ENCODE measurements at regions not wholly inside any gene's neighbourhood (a gene's known extent, or its start where the extent isn't known, plus 50 kb on each side); places are given as distances from the start of the nearest gene placed in this dataset.
A peak's percentile ranks its signal among the peaks of the same experiment; 100 is the strongest.

- CTCF ChIA-PET, result no interaction called here
- ATAC-seq, result no peak
- Mint-ChIP-seq H3K36me3 (ENCODE audit: low read depth) (no peaks in the 10 kb centered on the region), H3K27me3 (ENCODE audit: low read depth) (peaks cover 13% of the 10 kb centered on the region), H3K4me3 (no peak overlapping the region), H3K27ac (no peak overlapping the region), H3K9me3 (ENCODE audit: insufficient read depth) (no peaks in the 10 kb centered on the region), H3K4me1 (ENCODE audit: low read depth) (no peaks in the 10 kb centered on the region)
- no peak for DNase-seq
- POLR2A ChIA-PET, result no interaction called here
These were observed 96.0 kb downstream of the HTR5A start for GRCh38 chr7:155166108-155166507.

- DNase-seq, result no peak
- ATAC-seq, result peak; percentile 47
These were observed 96.7 kb downstream of the HTR5A start for GRCh38 chr7:155166673-155167370.

GRCh38 chr7:155167706-155168365 is 97.7 kb downstream of the HTR5A start:
- Mint-ChIP-seq H3K9me3 (ENCODE audit: insufficient read depth) (no peaks in the 10 kb centered on the region), H3K27ac (no peak overlapping the region), H3K27me3 (ENCODE audit: low read depth) (peaks cover 5% of the 10 kb centered on the region), H3K4me1 (ENCODE audit: low read depth) (no peaks in the 10 kb centered on the region), H3K4me3 (no peak overlapping the region), H3K36me3 (ENCODE audit: low read depth) (no peaks in the 10 kb centered on the region)
- ATAC-seq (no peak), DNase-seq (no peak)
- ChIA-PET CTCF (no interaction called here), POLR2A (no interaction called here)

More at GRCh38 chr7:155166673-155167370, 96.7 kb downstream of the HTR5A start:
- Mint-ChIP-seq H3K4me3 (no peak overlapping the region), H3K9me3 (ENCODE audit: insufficient read depth) (no peaks in the 10 kb centered on the region), H3K27ac (no peak overlapping the region), H3K27me3 (ENCODE audit: low read depth) (peaks cover 9% of the 10 kb centered on the region), H3K4me1 (ENCODE audit: low read depth) (no peaks in the 10 kb centered on the region), H3K36me3 (ENCODE audit: low read depth) (no peaks in the 10 kb centered on the region)
- POLR2A ChIA-PET, result no interaction called here
- CTCF ChIA-PET, result no interaction called here

GRCh38 chr7:155168597-155169480 is 98.7 kb downstream of the HTR5A start:
- POLR2A ChIA-PET, result no interaction called here
- CTCF ChIA-PET, result no interaction called here
- no peaks in the 10 kb centered on the region for H3K9me3 Mint-ChIP-seq (ENCODE audit: insufficient read depth)
- H3K27ac Mint-ChIP-seq, result no peak overlapping the region
- no peak for ATAC-seq
- no peaks in the 10 kb centered on the region for H3K4me1 Mint-ChIP-seq (ENCODE audit: low read depth)
- no peak for DNase-seq
- H3K4me3 Mint-ChIP-seq, result no peak overlapping the region
- H3K27me3 Mint-ChIP-seq (ENCODE audit: low read depth), result peaks cover 2% of the 10 kb centered on the region
- H3K36me3 Mint-ChIP-seq (ENCODE audit: low read depth), result no peaks in the 10 kb centered on the region

GRCh38 chr7:155169498-155170065 is 99.5 kb downstream of the HTR5A start:
- Mint-ChIP-seq H3K27me3 (ENCODE audit: low read depth) (peaks cover 3% of the 10 kb centered on the region), H3K9me3 (ENCODE audit: insufficient read depth) (no peaks in the 10 kb centered on the region), H3K4me3 (no peak overlapping the region), H3K36me3 (ENCODE audit: low read depth) (no peaks in the 10 kb centered on the region), H3K4me1 (ENCODE audit: low read depth) (no peaks in the 10 kb centered on the region), H3K27ac (no peak overlapping the region)
- ATAC-seq (no peak), DNase-seq (no peak)
- CTCF ChIA-PET, result no interaction called here
- POLR2A ChIA-PET, result no interaction called here

GRCh38 chr7:155170331-155170730 is 100.2 kb downstream of the HTR5A start:
- ChIA-PET POLR2A (no interaction called here), CTCF (no interaction called here)
- Mint-ChIP-seq H3K4me3 (no peak overlapping the region), H3K27ac (no peak overlapping the region), H3K4me1 (ENCODE audit: low read depth) (no peaks in the 10 kb centered on the region), H3K9me3 (ENCODE audit: insufficient read depth) (no peaks in the 10 kb centered on the region), H3K36me3 (ENCODE audit: low read depth) (no peaks in the 10 kb centered on the region), H3K27me3 (ENCODE audit: low read depth) (peaks cover 8% of the 10 kb centered on the region)
- DNase-seq (no peak), ATAC-seq (no peak)

- Mint-ChIP-seq H3K36me3 (ENCODE audit: low read depth) (no peaks in the 10 kb centered on the region), H3K9me3 (ENCODE audit: insufficient read depth) (peaks cover 6% of the 10 kb centered on the region), H3K27ac (no peak overlapping the region), H3K27me3 (ENCODE audit: low read depth) (peaks cover 10% of the 10 kb centered on the region), H3K4me3 (no peak overlapping the region), H3K4me1 (ENCODE audit: low read depth) (no peaks in the 10 kb centered on the region)
- no peak for ATAC-seq
- POLR2A ChIA-PET, result no interaction called here
- CTCF ChIA-PET, result no interaction called here
- DNase-seq, result no peak
These were observed 102.0 kb downstream of the HTR5A start for GRCh38 chr7:155172141-155172540.

GRCh38 chr7:155173905-155174304 is 103.8 kb downstream of the HTR5A start:
- ATAC-seq (no peak), DNase-seq (no peak)
- Mint-ChIP-seq H3K9me3 (ENCODE audit: insufficient read depth) (peaks cover 13% of the 10 kb centered on the region), H3K27me3 (ENCODE audit: low read depth) (peaks cover 10% of the 10 kb centered on the region), H3K36me3 (ENCODE audit: low read depth) (no peaks in the 10 kb centered on the region), H3K27ac (no peak overlapping the region), H3K4me3 (no peak overlapping the region), H3K4me1 (ENCODE audit: low read depth) (no peaks in the 10 kb centered on the region)
- CTCF ChIA-PET, result interaction anchor here (1.2 kb wide), 1 partner anchor 171 kb away, joined by 3 read pairs; no protein-coding TSS in a partner anchor
- POLR2A ChIA-PET, result no interaction called here

- no peak overlapping the region for H3K27ac Mint-ChIP-seq
These were observed 108.0 kb downstream of the HTR5A start for GRCh38 chr7:155178096-155178495.

GRCh38 chr7:155181768-155182167 is 111.6 kb downstream of the HTR5A start:
- H3K27ac Mint-ChIP-seq, result no peak overlapping the region
- no peak overlapping the region for H3K4me3 Mint-ChIP-seq
- ATAC-seq (no peak), DNase-seq (no peak)
- H3K27me3 Mint-ChIP-seq (ENCODE audit: low read depth), result peaks cover 9% of the 10 kb centered on the region
- POLR2A ChIA-PET, result no interaction called here
- no peaks in the 10 kb centered on the region for H3K4me1 Mint-ChIP-seq (ENCODE audit: low read depth)
- peaks cover 5% of the 10 kb centered on the region for H3K36me3 Mint-ChIP-seq (ENCODE audit: low read depth)
- CTCF ChIA-PET, result no interaction called here
- H3K9me3 Mint-ChIP-seq (ENCODE audit: insufficient read depth), result peaks cover 25% of the 10 kb centered on the region

More at GRCh38 chr7:155178096-155178495, 108.0 kb downstream of the HTR5A start:
- H3K36me3 Mint-ChIP-seq (ENCODE audit: low read depth), result no peaks in the 10 kb centered on the region
- ChIA-PET CTCF (no interaction called here), POLR2A (no interaction called here)
- ATAC-seq (no peak), DNase-seq (no peak)
- peaks cover 15% of the 10 kb centered on the region for H3K9me3 Mint-ChIP-seq (ENCODE audit: insufficient read depth)
- no peak overlapping the region for H3K4me3 Mint-ChIP-seq
- no peaks in the 10 kb centered on the region for H3K4me1 Mint-ChIP-seq (ENCODE audit: low read depth)
- H3K27me3 Mint-ChIP-seq (ENCODE audit: low read depth), result peaks cover 18% of the 10 kb centered on the region

- no peak overlapping the region for H3K27ac Mint-ChIP-seq
- POLR2A ChIA-PET, result no interaction called here
- ATAC-seq (no peak), DNase-seq (no peak)
- peaks cover 29% of the 10 kb centered on the region for H3K9me3 Mint-ChIP-seq (ENCODE audit: insufficient read depth)
- peaks cover 9% of the 10 kb centered on the region for H3K27me3 Mint-ChIP-seq (ENCODE audit: low read depth)
- H3K4me1 Mint-ChIP-seq (ENCODE audit: low read depth), result no peaks in the 10 kb centered on the region
- CTCF ChIA-PET, result no interaction called here
- peaks cover 5% of the 10 kb centered on the region for H3K36me3 Mint-ChIP-seq (ENCODE audit: low read depth)
- no peak overlapping the region for H3K4me3 Mint-ChIP-seq
These were observed 112.4 kb downstream of the HTR5A start for GRCh38 chr7:155182406-155182970.

- Mint-ChIP-seq H3K27me3 (ENCODE audit: low read depth) (peaks cover 9% of the 10 kb centered on the region), H3K4me1 (ENCODE audit: low read depth) (peaks cover 5% of the 10 kb centered on the region), H3K9me3 (ENCODE audit: insufficient read depth) (peaks cover 23% of the 10 kb centered on the region), H3K4me3 (no peak overlapping the region), H3K36me3 (ENCODE audit: low read depth) (peaks cover 5% of the 10 kb centered on the region), H3K27ac (no peak overlapping the region)
- DNase-seq, result no peak
- ATAC-seq, result no peak
- POLR2A ChIA-PET, result no interaction called here
- CTCF ChIA-PET, result no interaction called here
These were observed 113.5 kb downstream of the HTR5A start for GRCh38 chr7:155183655-155184054.

All from activated CD8-positive, alpha-beta T cell treated with anti-CD3 and anti-CD28 coated beads, Interleukin-2, amount 10 ng/mL, durations not matched to agents 7 days and 5 days (primary cell).